Spleen (tissue), 11 donors: ENCODE measurements at regions not wholly inside any gene's neighbourhood (a gene's known extent, or its start where the extent isn't known, plus 50 kb on each side); places are given as distances from the start of the nearest gene placed in this dataset.

ENCODE experiments used
- DNase-seq: peaks from one replicate; pipeline ENCODE4 v3.0.0-alpha.2; 2020
- H3K27ac ChIP-seq, 8 donors: fragments of 200-600 bp; sonication (generic) in 7 of 8; 1 replicate in 4 of 8; 2 replicates in 4 of 8; pipeline versions ENCODE4 v1.5.0 to v1.8.0; 2016 to 2021; ENCODE audit warnings: inconsistent platforms in 4 of 8, mild to moderate bottlenecking in 4 of 8, moderate library complexity in 1 of 8
- H3K27me3 ChIP-seq, 7 donors: fragments of 200-600 bp; sonication (generic) in 6 of 7; replicated peaks in 1 of 7; 1 replicate in 4 of 7; 2 replicates in 3 of 7; pipeline versions ENCODE4 v1.5.0 to v1.8.0; 2016 to 2021; ENCODE audit warnings: inconsistent platforms in 3 of 7, mild to moderate bottlenecking in 1 of 7
- H3K36me3 ChIP-seq, 6 donors: fragments of 200-600 bp; sonication (generic) in 5 of 6; 1 replicate in 4 of 6; 2 replicates in 2 of 6; pipeline versions ENCODE4 v1.5.0 to v1.8.0; 2016 to 2021; ENCODE audit warnings: inconsistent platforms in 2 of 6
- H3K4me1 ChIP-seq, 6 donors: fragments of 200-600 bp; sonication (generic) in 5 of 6; 1 replicate in 3 of 6; 2 replicates in 3 of 6; pipeline versions ENCODE4 v1.5.0 to v1.8.0; 2016 to 2021; ENCODE audit warnings: inconsistent platforms in 3 of 6
- H3K4me3 ChIP-seq, 8 donors: fragments of 200-600 bp; sonication (generic) in 7 of 8; 1 replicate in 4 of 8; 2 replicates in 4 of 8; pipeline versions ENCODE4 v1.5.0 to v1.8.0; 2016 to 2021; ENCODE audit warnings: inconsistent platforms in 4 of 8, mild to moderate bottlenecking in 4 of 8, moderate library complexity in 2 of 8
- H3K9me3 ChIP-seq, 8 donors: fragments of 200-600 bp; sonication (generic) in 7 of 8; 1 replicate in 4 of 8; 2 replicates in 4 of 8; pipeline versions ENCODE4 v1.5.0 to v1.8.0; 2016 to 2021; ENCODE audit warnings: inconsistent platforms in 4 of 8
- POLR2A ChIP-seq, 3 donors: fragments of 450-650 bp; IDR thresholded peaks; one replicate each; pipeline ENCODE4 v1.5.1; 2017; ENCODE audit warnings: antibody characterized with exemption in 3 of 3, mild to moderate bottlenecking in 1 of 3
- POLR2AphosphoS5 ChIP-seq, 3 donors: sonication (generic); formaldehyde crosslinking; IDR thresholded peaks; one replicate each; pipeline ENCODE4 v1.5.1; 2017; ENCODE audit warnings: antibody characterized with exemption in 3 of 3
- WGBS, 5 donors: extraction: QIAGEN DNeasy Blood & Tissue Kit in 3 of 5; methylation state at CpG; one replicate each; pipeline versions ENCODE4 v1.1.5 to v1.1.7; 2013 to 2018; 5-methylcytosine and 5-hydroxymethylcytosine counted together
- intact Hi-C: fragments of 100-400 bp; cut with DNase I; formaldehyde crosslinking; loops from one replicate; pipeline ENCODE4 v1.15.0; 2023; ENCODE audit warnings: low total_unique reads
- TF ChIP-seq, protein P1 (sequence below), 11 experiments: fragments of 200-600 bp in 7 of 11; fragments of 450-650 bp in 4 of 11; sonication (generic) in 4 of 11; IDR thresholded peaks in 8 of 11; conservative IDR thresholded peaks in 3 of 11; 1 replicate in 7 of 11; 2 replicates in 4 of 11; pipeline versions ENCODE4 v1.4.0 to v1.8.0; 2016 to 2021; ENCODE audit warnings: antibody characterized with exemption in 11 of 11, inconsistent platforms in 4 of 11, mild to moderate bottlenecking in 1 of 11
- donor health status: healthy with polysubstance abuse.
- donor health status: DM: no; HTN: no; CAD: no; lungs with moderate emphysema.
- donor health status: DM: no; HTN: no; CAD: no.
- donor health status: Bipolar disorder and iron deficiency.
- donor health status: healthy.
- donor health status: DM: no; HTN: no; CAD: no.
- donor health status: DM: yes; HTN: yes; CAD: no.

DNA sequence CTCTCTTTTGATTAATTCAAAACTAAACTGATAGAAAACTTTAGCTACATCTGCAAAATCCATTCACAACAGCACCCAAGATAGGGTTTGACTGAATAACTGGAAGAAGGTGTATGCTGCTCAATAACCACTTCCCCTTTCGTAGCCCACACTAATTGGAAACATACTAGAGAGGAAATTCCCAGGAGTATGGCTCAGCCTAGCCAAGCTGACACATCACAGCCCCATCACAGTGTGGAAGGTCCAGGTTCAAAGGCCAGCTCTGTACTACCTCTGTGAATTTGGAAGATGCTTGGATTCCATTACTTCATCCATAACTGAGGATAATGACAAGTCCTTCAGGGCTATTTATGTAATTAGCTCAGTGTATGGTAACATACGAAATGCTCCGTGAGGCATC, 185.4 kb downstream of the FBXO15 start:
- Histone ChIP-seq H3K27ac (no peak overlapping the region), H3K27me3 (peaks cover 0 to 8% (median 0%) of the 10 kb centered on the region in 7 donors), H3K36me3 (no peaks in the 10 kb centered on the region), H3K4me3 (no peak overlapping the region), H3K9me3 (peaks cover 0 to 10% (median 0%) of the 10 kb centered on the region in 8 donors), H3K4me1 (no peaks in the 10 kb centered on the region)
- 59 to 72% (median 71%) methylated on average over 3 of the region's 3 CpGs for WGBS, 5 donors
- intact Hi-C loops: no loop called here
- DNase-seq: no peak
- TF ChIP-seq POLR2A (IDR thresholded peaks at IDR 0.05) (no peak), POLR2AphosphoS5 (IDR thresholded peaks at IDR 0.05) (no peak)
- TF ChIP-seq, protein P1, sequence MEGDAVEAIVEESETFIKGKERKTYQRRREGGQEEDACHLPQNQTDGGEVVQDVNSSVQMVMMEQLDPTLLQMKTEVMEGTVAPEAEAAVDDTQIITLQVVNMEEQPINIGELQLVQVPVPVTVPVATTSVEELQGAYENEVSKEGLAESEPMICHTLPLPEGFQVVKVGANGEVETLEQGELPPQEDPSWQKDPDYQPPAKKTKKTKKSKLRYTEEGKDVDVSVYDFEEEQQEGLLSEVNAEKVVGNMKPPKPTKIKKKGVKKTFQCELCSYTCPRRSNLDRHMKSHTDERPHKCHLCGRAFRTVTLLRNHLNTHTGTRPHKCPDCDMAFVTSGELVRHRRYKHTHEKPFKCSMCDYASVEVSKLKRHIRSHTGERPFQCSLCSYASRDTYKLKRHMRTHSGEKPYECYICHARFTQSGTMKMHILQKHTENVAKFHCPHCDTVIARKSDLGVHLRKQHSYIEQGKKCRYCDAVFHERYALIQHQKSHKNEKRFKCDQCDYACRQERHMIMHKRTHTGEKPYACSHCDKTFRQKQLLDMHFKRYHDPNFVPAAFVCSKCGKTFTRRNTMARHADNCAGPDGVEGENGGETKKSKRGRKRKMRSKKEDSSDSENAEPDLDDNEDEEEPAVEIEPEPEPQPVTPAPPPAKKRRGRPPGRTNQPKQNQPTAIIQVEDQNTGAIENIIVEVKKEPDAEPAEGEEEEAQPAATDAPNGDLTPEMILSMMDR (IDR thresholded peaks at IDR 0.05 in 8 of 11, conservative IDR thresholded peaks at IDR 0.05 in 3 of 11): no peak

DNA sequence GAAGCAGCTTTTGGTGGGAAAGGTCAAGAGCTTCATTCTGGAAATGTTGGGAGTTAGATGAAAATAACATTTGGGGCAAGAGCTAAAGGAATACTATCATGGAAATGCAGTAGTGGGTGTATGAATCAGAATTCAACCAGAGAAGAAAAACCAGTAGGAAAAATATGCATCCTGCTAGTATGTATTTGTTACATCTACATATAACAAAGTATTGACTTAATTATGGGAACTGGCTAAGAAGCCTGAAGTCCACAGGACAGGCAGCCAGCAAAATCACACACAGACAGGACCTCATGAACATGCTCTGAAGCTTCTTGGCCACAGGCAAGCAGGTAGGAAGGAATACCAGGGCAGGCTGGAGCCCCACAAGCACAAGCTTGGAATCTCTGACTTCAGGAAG, 185.8 kb downstream of the FBXO15 start:
- H3K27ac ChIP-seq: no peak overlapping the region
- H3K27me3 ChIP-seq: peaks cover 0 to 8% (median 0%) of the 10 kb centered on the region in 7 donors
- DNase-seq: no peak
- H3K36me3 ChIP-seq: no peaks in the 10 kb centered on the region
- intact Hi-C loops: no loop called here
- H3K4me1 ChIP-seq: no peaks in the 10 kb centered on the region
- H3K4me3 ChIP-seq: no peak overlapping the region
- TF ChIP-seq, protein P1 (IDR thresholded peaks at IDR 0.05 in 8 of 11, conservative IDR thresholded peaks at IDR 0.05 in 3 of 11): no peak
- peaks cover 0 to 10% (median 0%) of the 10 kb centered on the region in 8 donors for H3K9me3 ChIP-seq

- Histone ChIP-seq H3K36me3 (no peaks in the 10 kb centered on the region), H3K4me3 (no peak overlapping the region), H3K4me1 (no peaks in the 10 kb centered on the region), H3K9me3 (peaks cover 0 to 6% (median 0%) of the 10 kb centered on the region in 8 donors), H3K27me3 (peaks cover 0 to 11% (median 0%) of the 10 kb centered on the region in 7 donors), H3K27ac (no peak overlapping the region)
- DNase-seq: no peak
- TF ChIP-seq, protein P1 (IDR thresholded peaks at IDR 0.05 in 8 of 11, conservative IDR thresholded peaks at IDR 0.05 in 3 of 11): no peak
- TF ChIP-seq POLR2AphosphoS5 (IDR thresholded peaks at IDR 0.05) (no peak), POLR2A (IDR thresholded peaks at IDR 0.05) (no peak)
- 50 to 70% (median 59%) methylated on average over 4 to 5 of the region's 5 CpGs for WGBS, 5 donors
- intact Hi-C loops: no loop called here
Observed at GRCh38 chr18:73959352-73959751, 188.3 kb downstream of the FBXO15 start.

DNA sequence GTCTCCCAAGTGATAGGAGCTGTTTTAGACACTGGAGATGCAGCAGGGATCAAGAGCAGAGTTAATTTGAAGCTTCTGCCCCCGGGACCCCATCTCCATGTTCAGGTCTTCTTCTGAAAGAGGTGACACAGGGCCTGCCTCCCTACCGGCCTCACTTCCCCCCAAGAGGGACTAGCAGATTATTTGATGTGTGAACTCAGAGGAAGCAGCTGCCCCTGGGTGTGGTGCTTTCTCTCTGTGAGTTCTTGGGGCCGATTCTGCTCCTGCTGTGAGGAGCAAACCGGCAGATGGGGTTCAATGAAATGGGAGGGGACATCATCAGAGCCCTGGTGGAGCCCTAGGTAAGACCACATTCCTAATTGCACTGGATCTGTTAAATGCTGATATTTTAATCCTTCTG, 193.4 kb downstream of the FBXO15 start:
- H3K4me1 ChIP-seq: no peaks in the 10 kb centered on the region
- no peaks in the 10 kb centered on the region for H3K9me3 ChIP-seq
- H3K27me3 ChIP-seq: peaks cover 0 to 9% (median 0%) of the 10 kb centered on the region in 7 donors
- 36 to 44% (median 38%) methylated on average over 4 of the region's 4 CpGs for whole genome bisulfite sequencing, 5 donors
- no peak for DNase-seq
- TF ChIP-seq, protein P1 (IDR thresholded peaks at IDR 0.05 in 8 of 11, conservative IDR thresholded peaks at IDR 0.05 in 3 of 11): no peak
- TF ChIP-seq POLR2A (IDR thresholded peaks at IDR 0.05): no peak
- intact Hi-C loops: no loop called here
- no peak overlapping the region for H3K27ac ChIP-seq
- H3K36me3 ChIP-seq: no peaks in the 10 kb centered on the region
- H3K4me3 ChIP-seq: peak overlapping the region in 1 of 8 donors; percentile 0
